K562 (cell line): ENCODE measurements at regions not wholly inside any gene's neighbourhood (a gene's known extent, or its start where the extent isn't known, plus 50 kb on each side); places are given as distances from the start of the nearest gene placed in this dataset.

Experiments
- ATAC-seq: fragments of 200-7000 bp; cut with Tn5 transposase; 3 replicates; pipeline ENCODE4 v1.9.1; 2020; ENCODE audit warnings: moderate library complexity
- BruUV-seq: library from RNA; stranded (reverse); fragments of 400-500 nt; replicated peaks from 2 replicates; lab custom pipeline; 2021; lab: Mats Ljungman, UMichigan
- CTCF ChIA-PET: fragments of 300-600 bp; formaldehyde crosslinking; extraction: SDS; loops from one replicate; lab custom pipeline; 2021; ENCODE audit warnings: low intra/inter-chr PET ratio; lab: Yijun Ruan, JAX
- POLR2A ChIA-PET: fragments of 300-600, 350-650 bp; sonication (Branson Sonifier 250); formaldehyde crosslinking; extraction: SDS; loops from one replicate; lab custom pipeline; 2021; ENCODE audit warnings: antibody characterized with exemption, inconsistent platforms; lab: Yijun Ruan, JAX
- DNase-seq, 4 experiments: peaks; one replicate each; pipeline versions ENCODE4 v3.0.0 to v3.0.0-alpha.2; 2011 to 2018; ENCODE audit warnings: low spot score in 3 of 4, mixed read lengths in 3 of 4; ENCODE audit errors: extremely low read depth in 1 of 4
- FAIRE-seq: peaks from 2 replicates; lab custom pipeline; 2011; peaks lifted over from hg19 to GRCh38; lab: Jason Lieb, UNC
- H2AFZ ChIP-seq: 2 replicates; pipeline ENCODE4 v1.6.0; 2011; ENCODE audit warnings: low read depth, low read length, control low read depth, inconsistent platforms
- H3K27ac ChIP-seq: fragments of 200-600 bp; 3 replicates; pipeline ENCODE4 v1.8.0; 2011; ENCODE audit warnings: low read depth, mild to moderate bottlenecking, control low read depth, inconsistent platforms, low read length, moderate library complexity, mixed read lengths; ENCODE audit errors: extremely low read depth
- H3K27me3 ChIP-seq, 2 experiments: fragments of 300-600 bp in 1 of 2; 2 replicates in 1 of 2; 3 replicates in 1 of 2; pipeline versions ENCODE4 v1.6.0 to v1.8.0; 2011; ENCODE audit warnings: inconsistent platforms in 2 of 2, low read length in 2 of 2, mild to moderate bottlenecking in 1 of 2, mixed read lengths in 1 of 2, moderate library complexity in 1 of 2; ENCODE audit not compliant: control insufficient read depth in 2 of 2, insufficient read depth in 2 of 2
- H3K36me3 ChIP-seq: fragments of 300-600 bp; 3 replicates; pipeline ENCODE4 v1.8.0; 2011; ENCODE audit warnings: mild to moderate bottlenecking, low read length, inconsistent platforms; ENCODE audit not compliant: control insufficient read depth, insufficient read depth
- H3K4me1 ChIP-seq, 2 experiments: fragments of 200-600 bp in 1 of 2; replicated peaks in 1 of 2; 2 replicates in 1 of 2; 3 replicates in 1 of 2; pipeline versions ENCODE4 v1.5.1 to v1.8.0; 2011; ENCODE audit warnings: inconsistent platforms in 2 of 2, low read length in 2 of 2, mild to moderate bottlenecking in 1 of 2, mixed read lengths in 1 of 2, moderate library complexity in 1 of 2; ENCODE audit not compliant: control insufficient read depth in 2 of 2, insufficient read depth in 2 of 2
- H3K4me2 ChIP-seq: 2 replicates; pipeline ENCODE4 v1.6.1; 2011; ENCODE audit warnings: low read length, control low read depth, inconsistent platforms, mixed read lengths; ENCODE audit not compliant: insufficient read depth
- H3K4me3 ChIP-seq: fragments of 200-600 bp; sonication (generic), shearing (Covaris generic); 2 replicates; pipeline ENCODE4 v1.5.1; 2016; ENCODE audit warnings: control low read depth, inconsistent platforms
- H3K79me2 ChIP-seq: fragments of 200-600 bp; 3 replicates; pipeline ENCODE4 v1.8.0; 2011; ENCODE audit warnings: low read length, inconsistent platforms; ENCODE audit not compliant: control insufficient read depth, insufficient read depth
- H3K9ac ChIP-seq, 2 experiments: 2 replicates each; pipeline versions ENCODE4 v1.6.0 to v1.6.1; 2011; ENCODE audit warnings: low read depth in 2 of 2, low read length in 2 of 2, control low read depth in 1 of 2, inconsistent platforms in 1 of 2, mild to moderate bottlenecking in 1 of 2, mixed read lengths in 1 of 2; ENCODE audit not compliant: insufficient read depth in 1 of 2
- H3K9me1 ChIP-seq: one replicate; pipeline ENCODE4 v1.6.0; 2011; ENCODE audit warnings: inconsistent platforms, mild to moderate bottlenecking, low read length, moderate library complexity; ENCODE audit not compliant: control insufficient read depth, insufficient read depth
- H3K9me3 ChIP-seq: replicated peaks from 2 replicates; pipeline ENCODE4 v1.5.1; 2011; ENCODE audit warnings: low read depth, low read length, inconsistent platforms; ENCODE audit not compliant: control insufficient read depth, insufficient read depth
- H4K20me1 ChIP-seq: replicated peaks from 2 replicates; pipeline ENCODE4 v1.6.1; 2011; ENCODE audit warnings: low read length, inconsistent platforms, mixed read lengths; ENCODE audit not compliant: control insufficient read depth, insufficient read depth
- CCAR2 ChIP-seq: fragments of 200-400 bp; formaldehyde crosslinking; IDR thresholded peaks from 2 replicates; pipeline ENCODE4 v1.6.1; 2017; ENCODE audit warnings: mild to moderate bottlenecking, low read depth, low read length
- CEBPB ChIP-seq: fragments of 450-650 bp; IDR thresholded peaks from 2 replicates; pipeline ENCODE4 v1.6.1; 2016; ENCODE audit warnings: missing genetic modification characterization, missing compliant biosample characterization
- CTCF ChIP-seq, 3 experiments: IDR thresholded peaks in 2 of 3; conservative IDR thresholded peaks in 1 of 3; 2 replicates each; pipeline ENCODE4 v1.5.1; 2011 to 2012; ENCODE audit warnings: low read length in 3 of 3, mild to moderate bottlenecking in 3 of 3, control low read depth in 2 of 3, improper control_type of control experiment in 1 of 3, inconsistent platforms in 1 of 3, low read depth in 1 of 3, mixed read lengths in 1 of 3, moderate library complexity in 1 of 3; ENCODE audit not compliant: insufficient read depth in 2 of 3
- GATAD2A ChIP-seq: fragments of 450-650 bp; IDR thresholded peaks from 2 replicates; pipeline ENCODE4 v1.6.1; 2017
- HLTF ChIP-seq: fragments of 450-650 bp; IDR thresholded peaks from 2 replicates; pipeline ENCODE4 v1.6.1; 2016
- NCOA6 ChIP-seq: fragments of 450-650 bp; IDR thresholded peaks from 2 replicates; pipeline ENCODE4 v1.6.1; 2017; ENCODE audit warnings: mild to moderate bottlenecking
- NR1H2 ChIP-seq: sonication (generic); formaldehyde crosslinking; IDR thresholded peaks from 2 replicates; pipeline ENCODE4 v1.4.0; 2020; ENCODE audit warnings: mild to moderate bottlenecking, missing genetic modification reagents
- PRDM10 ChIP-seq: fragments of 450-650 bp; IDR thresholded peaks from 2 replicates; pipeline ENCODE4 v1.6.1; 2018; ENCODE audit not compliant: partially characterized antibody
- SMARCA4 ChIP-seq: fragments of 450-650 bp; IDR thresholded peaks from 2 replicates; pipeline ENCODE4 v1.6.1; 2016
- TEAD1 ChIP-seq, 2 experiments: fragments of 450-650 bp in 1 of 2; sonication (generic) in 1 of 2; formaldehyde crosslinking; IDR thresholded peaks; 2 replicates each; pipeline versions ENCODE4 v1.4.0 to v1.8.0; 2020 to 2022; ENCODE audit warnings: mild to moderate bottlenecking in 2 of 2, missing genetic modification reagents in 1 of 2
- ZBTB1 ChIP-seq: sonication (generic); formaldehyde crosslinking; IDR thresholded peaks from 2 replicates; pipeline ENCODE4 v1.8.1; 2023; ENCODE audit warnings: missing genetic modification reagents, low read depth, mild to moderate bottlenecking, borderline replicate concordance
- ZNF764 ChIP-seq: fragments of 250-450 bp; sonication (Bioruptor Pico); IDR thresholded peaks from 2 replicates; pipeline ENCODE4 v1.4.0; 2020; ENCODE audit warnings: low read depth, mild to moderate bottlenecking, moderate library complexity
- WGBS: fragments of 100-300 bp; shearing (Covaris generic); methylation state at CpG from one replicate; pipeline ENCODE4 v1.1.6; 2016; ENCODE audit warnings: low coverage, mixed read lengths; ENCODE audit not compliant: insufficient coverage; ENCODE audit errors: missing lambda C conversion rate; 5-methylcytosine and 5-hydroxymethylcytosine counted together
- in situ Hi-C: fragments of 300-500 bp; cut with MboI; formaldehyde crosslinking; loops from 4 replicates; pipeline ENCODE4 v1.15.0; 2018; ENCODE audit warnings: inconsistent platforms, mixed read lengths
- intact Hi-C: fragments of 100-400 bp; cut with micrococcal nuclease; formaldehyde crosslinking; loops from 2 replicates; pipeline ENCODE4 v1.14.2; 2022

GRCh38 chr18:37631422-37631821 lies 65.8 kb upstream of the CELF4 start:
- WGBS, result 1% methylated on average over 4 of the region's 4 CpGs
- Histone ChIP-seq H4K20me1 (no peaks in the 10 kb centered on the region), H2AFZ (no peak overlapping the region), H3K79me2 (no peaks in the 10 kb centered on the region), H3K4me1 (no peaks in the 10 kb centered on the region), H3K9ac (no peak overlapping the region), H3K4me3 (no peak overlapping the region), H3K36me3 (no peaks in the 10 kb centered on the region), H3K4me2 (no peak overlapping the region), H3K9me3 (no peaks in the 10 kb centered on the region), H3K27me3 (no peaks in the 10 kb centered on the region), H3K9me1 (no peaks in the 10 kb centered on the region), H3K27ac (no peak overlapping the region)
- in situ Hi-C loops (no loop called here), intact Hi-C loops (no loop called here)
- POLR2A ChIA-PET, result no interaction called here
- FAIRE-seq (no peak), ATAC-seq (no peak), DNase-seq (no peak)
- no TSS peak for BruUV-seq
- CTCF ChIA-PET, result no interaction called here
- TF ChIP-seq CEBPB (peak; percentile 16; the same call in 1 of the 2 replicates), NR1H2 (CRISPR knock-in tag) (no peak)

GRCh38 chr18:37630334-37630733 lies 64.7 kb upstream of the CELF4 start:
- Histone ChIP-seq H3K27ac (no peak overlapping the region), H2AFZ (no peak overlapping the region), H3K9ac (no peak overlapping the region), H3K4me2 (no peak overlapping the region), H3K36me3 (no peaks in the 10 kb centered on the region), H3K9me3 (no peaks in the 10 kb centered on the region), H3K9me1 (no peaks in the 10 kb centered on the region), H3K79me2 (no peaks in the 10 kb centered on the region), H3K27me3 (no peaks in the 10 kb centered on the region)
- no TSS peak for BruUV-seq
- CTCF ChIA-PET, result no interaction called here
- FAIRE-seq, result no peak
- in situ Hi-C loops, result no loop called here
- TF ChIP-seq PRDM10 (no peak), NCOA6 (no peak), ZNF764 (CRISPR knock-in tag) (no peak), SMARCA4 (no peak), TEAD1 (CRISPR knock-in tag; IDR thresholded peaks at IDR 0.05) (no peak), CTCF (IDR thresholded peaks at IDR 0.05 in 2 of 3, conservative IDR thresholded peaks at IDR 0.05 in 1 of 3; ENCODE audit: insufficient read depth in 2 of 3, low read depth in 1 of 3, low read length in 3 of 3) (no peak), GATAD2A (no peak), CCAR2 (no peak), ZBTB1 (CRISPR knock-in tag) (no peak), HLTF (no peak)
- TF ChIP-seq, all 486 proteins: peak for 0
- ATAC-seq (no peak), DNase-seq (no peak)
- POLR2A ChIA-PET, result no interaction called here
- 0% methylated on average over 2 of the region's 2 CpGs for WGBS
- H4K20me1 ChIP-seq, result no peaks in the 10 kb centered on the region
- no peak overlapping the region for H3K4me3 ChIP-seq
- no peaks in the 10 kb centered on the region for H3K4me1 ChIP-seq
- intact Hi-C loops, result no loop called here
